ENCODE measurements at regions not wholly inside any gene's neighbourhood (a gene's known extent, or its start where the extent isn't known, plus 50 kb on each side); places are given as distances from the start of the nearest gene placed in this dataset.
"Not testable (repeated sequence)": the region's sequence is repeated elsewhere in the genome, so short reads cannot be mapped to it uniquely, and the experiment has no call there.

DNA sequence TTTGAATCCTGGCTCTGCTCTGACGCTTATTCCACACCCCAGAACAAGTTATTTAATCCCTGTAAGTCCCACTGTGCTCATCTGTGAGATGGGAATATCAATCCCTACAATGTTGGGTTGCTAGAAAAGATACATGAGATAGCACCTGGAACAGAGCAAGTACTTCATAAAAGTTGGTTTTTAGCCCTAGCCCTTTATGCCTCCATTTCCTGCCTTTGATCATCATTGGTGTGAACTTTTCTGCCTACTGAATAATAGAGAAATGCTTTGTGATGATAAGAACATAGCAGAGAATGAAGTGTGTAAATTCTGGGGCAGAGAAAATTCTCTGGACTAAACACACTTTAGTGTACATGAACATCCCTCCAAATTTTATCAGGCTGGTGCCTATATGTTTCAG lies 90.3 kb upstream of the RANBP6 start:
- DNase-seq (ENCODE audit: low spot score) = no peak

DNA sequence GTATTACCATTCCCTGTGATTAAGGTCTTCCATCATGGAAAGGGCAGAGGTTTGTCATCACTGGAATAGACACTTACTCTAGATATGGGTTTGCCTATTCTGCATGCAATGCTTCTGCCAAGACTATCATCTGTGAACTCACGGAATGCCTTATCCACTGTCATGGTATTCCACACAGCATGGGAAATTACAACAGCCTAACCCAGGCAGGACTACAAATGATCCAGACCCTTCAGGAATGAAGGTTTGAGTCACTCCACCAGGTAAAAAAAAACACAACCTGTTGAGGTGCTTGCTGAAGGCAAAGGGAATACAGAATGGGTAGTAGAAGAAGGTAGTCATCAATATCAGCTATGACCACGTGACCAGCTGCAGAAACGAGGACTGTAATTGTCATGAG lies 89.0 kb upstream of the RANBP6 start:
- not testable (repeated sequence) for FAIRE-seq; DNase-seq (ENCODE audit: low spot score)

More for the DNA sequence above, 90.3 kb upstream of the RANBP6 start:
- no peak for FAIRE-seq

DNA sequence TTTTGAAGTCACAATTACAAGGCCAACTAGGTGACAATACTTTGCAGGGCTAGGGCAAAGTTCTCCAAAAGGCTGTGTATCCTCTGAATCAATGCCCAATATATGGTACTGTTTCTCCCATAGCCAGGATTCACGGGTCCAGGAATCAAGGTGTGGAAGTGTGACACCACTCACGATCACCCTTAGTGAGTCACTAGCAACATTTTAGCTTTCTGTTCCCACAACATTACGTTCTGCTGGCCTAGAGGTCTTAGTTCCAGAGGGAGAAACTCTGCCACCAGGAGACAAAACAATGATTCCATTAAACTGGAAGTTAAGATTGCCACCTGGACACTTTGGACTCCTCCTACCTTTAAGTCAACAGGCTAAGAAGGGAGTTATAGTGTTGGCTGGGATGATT lies 88.5 kb upstream of the RANBP6 start:
- FAIRE-seq; DNase-seq (ENCODE audit: low spot score): not testable (repeated sequence)

DNA sequence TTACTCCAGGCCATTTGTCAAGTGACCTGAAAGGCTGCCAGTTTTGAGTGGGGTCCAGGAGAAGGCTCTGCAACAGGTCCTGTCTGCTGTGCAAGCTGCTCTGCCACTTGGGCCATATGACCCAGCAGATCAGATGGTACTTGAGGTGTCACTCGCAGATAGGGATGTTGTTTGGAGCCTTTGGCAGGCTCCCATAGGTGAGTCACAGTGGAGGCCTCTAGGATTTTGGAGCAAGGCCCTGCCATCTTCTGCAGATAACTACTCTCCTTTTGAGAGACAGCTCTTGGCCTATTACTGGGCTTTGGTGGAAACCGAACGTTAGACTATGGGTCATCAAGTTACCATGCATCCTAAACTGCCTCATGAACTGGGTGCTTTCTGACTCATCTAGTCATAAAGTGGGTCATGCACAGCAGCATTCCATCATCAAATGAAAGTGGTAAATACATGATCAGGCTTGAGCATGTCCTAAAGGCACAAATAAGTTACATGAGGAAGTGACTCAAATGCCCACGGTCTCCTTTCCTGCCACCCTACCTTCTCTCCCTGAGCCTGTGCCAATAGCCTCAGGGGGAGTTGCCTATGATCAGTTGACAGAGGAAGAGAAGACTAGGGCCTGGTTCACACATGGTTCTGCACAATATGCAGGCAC lies 87.0 kb upstream of the RANBP6 start:
- not testable (repeated sequence) for DNase-seq (ENCODE audit: low spot score); FAIRE-seq

DNA sequence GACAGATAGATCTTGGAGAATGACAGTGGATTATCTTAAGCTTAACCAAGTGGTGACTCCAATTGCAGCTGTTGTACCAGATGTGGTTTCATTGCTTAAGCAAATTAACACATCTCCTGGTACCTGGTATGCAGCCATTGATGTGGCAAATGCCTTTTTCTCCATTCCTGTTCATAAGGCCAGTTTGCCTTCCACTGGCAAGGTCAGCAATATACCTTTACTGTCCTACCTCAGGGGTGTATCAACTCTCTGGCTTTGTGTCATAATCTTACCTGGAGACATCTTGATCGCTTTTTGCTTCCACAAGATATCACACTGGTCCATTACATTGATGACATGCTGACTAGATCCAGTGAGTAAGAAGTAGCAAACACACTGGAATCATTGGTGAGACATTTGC lies 86.3 kb upstream of the RANBP6 start:
- not testable (repeated sequence) for DNase-seq (ENCODE audit: low spot score); FAIRE-seq

DNA sequence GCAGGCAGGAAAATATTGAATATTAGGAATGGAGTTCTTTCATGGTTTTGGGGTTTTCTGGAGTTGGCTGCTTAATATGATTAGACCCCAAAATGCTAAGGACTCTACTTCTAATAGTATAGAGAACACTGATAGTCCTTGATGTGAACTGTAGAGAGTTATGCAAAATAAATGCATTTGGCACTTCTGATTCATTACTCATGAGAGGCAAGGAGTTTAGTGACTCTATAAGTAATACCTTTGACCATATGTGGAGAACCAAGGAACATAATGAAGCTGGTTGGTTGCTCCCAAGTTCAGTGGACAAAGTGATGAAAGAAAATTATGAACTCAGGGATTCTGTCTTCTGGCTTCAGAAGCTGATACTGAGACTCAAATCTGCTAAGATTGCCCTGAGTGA lies 83.9 kb upstream of the RANBP6 start:
- FAIRE-seq; DNase-seq (ENCODE audit: low spot score): not testable (repeated sequence)

DNA sequence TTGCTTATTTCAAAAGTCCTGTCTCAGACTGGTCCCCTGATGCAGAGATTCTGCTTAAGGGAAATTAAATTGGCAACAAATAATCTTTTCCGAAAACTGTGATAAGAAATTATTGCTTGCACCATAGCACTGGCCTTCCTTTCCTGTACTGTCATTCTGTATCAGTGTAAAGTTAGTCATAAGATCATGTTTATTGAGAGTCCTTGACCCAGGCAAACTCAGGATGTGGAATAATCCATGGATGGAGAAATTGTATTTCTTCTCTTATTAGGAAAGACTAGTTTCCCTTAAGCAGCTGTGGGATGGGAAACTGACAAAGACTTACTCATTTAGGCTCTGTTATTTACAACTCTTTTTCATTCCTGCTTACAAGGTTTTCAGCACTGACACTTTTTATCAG lies 83.0 kb upstream of the RANBP6 start:
- DNase-seq (ENCODE audit: low spot score) (no peak), FAIRE-seq (no peak)

DNA sequence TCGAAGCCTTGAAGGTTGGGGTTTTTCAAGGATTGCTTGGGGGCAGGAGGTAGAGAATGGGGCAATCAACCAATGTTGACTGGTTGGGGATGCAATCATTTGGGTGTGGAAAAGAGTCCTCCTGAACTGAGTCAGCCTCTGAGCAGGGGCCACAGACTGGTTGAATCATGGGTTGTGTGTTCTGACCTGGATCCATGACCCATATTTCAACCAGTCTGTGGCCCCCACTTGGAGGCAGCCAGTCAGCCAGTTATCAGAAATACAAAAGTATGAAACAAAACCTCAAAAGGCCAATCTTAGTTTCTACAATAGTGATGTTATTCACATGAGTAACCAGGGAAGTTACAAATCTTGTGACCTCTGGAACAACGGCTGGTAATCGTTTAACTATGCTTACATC lies 81.4 kb upstream of the RANBP6 start:
- DNase-seq (ENCODE audit: low spot score) = no peak
- FAIRE-seq = no peak

DNA sequence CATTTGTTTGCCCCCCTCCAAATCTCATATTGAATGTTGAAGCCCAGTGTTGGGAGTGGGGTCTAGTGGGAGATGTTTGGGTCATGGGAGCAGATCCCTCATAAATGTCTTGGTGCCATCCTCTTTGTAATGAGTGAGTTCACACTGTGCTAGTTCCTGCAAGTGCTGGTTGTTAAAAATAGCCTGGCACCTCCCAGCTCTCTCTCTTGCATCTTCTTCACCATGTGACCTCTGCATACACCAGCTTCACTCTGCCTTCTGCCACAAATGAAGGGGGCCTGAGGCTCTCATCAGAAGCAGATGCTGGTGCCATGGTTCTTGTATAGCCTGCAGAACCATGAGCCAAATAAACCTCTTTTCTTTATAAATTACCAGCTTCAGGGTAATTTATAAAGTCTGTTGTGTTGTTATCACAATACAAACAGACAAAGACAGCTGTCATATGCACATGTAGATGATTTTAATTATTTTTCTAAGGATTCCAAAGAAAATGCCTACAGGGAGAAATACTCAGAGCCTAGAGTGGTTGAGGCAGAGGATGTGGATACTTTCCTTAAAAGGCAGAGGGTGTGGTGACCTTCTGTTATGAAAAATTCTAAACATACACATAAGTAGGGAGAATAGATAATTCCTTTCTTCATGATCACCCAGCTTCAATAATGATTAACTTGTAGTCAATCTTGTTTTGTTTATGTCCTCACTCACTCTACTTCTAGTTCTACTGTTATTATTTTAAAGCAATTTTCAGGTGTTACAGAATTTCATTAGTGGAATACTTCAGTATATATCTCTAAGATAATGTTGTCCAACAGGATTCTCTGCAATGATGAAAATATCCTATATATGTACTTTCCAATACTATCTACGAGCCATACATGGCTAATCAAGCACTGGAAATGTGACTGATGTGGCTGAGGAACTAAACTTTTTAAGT lies 75.1 kb upstream of the RANBP6 start:
- FAIRE-seq (no peak), DNase-seq (ENCODE audit: low spot score) (no peak)

DNA sequence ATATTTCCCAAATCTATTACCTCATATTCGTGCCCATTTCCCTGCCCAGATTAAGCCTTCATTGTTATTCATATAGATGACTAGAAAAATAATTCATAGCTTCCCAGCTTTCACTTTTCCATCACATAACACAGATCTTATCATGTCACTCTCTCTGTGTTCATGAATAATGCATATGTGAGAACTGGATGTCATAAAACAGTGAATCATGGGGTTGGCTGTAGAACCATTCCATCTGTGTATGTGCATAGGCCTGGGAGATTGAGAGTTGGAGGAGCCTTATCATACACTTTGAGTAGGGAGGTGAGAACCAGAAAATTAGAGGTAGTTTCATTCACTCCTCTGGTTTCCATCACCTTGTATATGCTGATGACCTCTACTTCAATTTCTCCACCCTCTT lies 73.9 kb upstream of the RANBP6 start:
- DNase-seq (ENCODE audit: low spot score) = no peak
- no peak for FAIRE-seq

DNA sequence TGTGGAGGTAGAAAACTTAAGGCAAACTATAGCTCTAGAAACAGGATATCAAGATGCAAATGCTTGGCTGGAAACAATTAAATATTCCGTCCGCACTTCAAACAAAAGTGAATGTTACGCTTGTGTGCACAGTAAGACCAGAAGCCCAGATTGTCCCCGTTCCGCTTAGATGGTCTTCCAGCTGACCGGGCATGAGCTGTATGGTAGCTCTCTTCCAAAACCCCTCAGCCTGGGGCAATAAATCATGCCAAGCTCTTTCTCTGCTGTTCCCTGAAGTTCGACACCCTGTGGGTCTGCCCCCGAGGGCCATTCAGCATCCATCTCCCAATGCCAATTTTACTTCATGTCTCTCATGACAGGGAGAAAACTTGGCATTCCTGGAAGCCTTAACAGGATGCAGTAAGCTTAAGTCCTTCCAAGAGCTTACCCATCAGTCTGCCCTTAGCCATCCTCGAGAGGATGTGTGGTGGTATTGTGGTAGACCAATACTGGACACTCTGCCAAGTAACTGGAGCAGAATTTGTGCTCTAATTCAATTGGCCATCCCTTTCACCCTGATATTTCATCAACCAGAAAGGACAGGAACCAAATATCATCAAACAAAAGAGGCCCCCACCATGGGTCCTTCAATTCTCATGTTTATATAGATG lies 70.7 kb upstream of the RANBP6 start:
- DNase-seq (ENCODE audit: low spot score) (no peak), FAIRE-seq (no peak)

DNA sequence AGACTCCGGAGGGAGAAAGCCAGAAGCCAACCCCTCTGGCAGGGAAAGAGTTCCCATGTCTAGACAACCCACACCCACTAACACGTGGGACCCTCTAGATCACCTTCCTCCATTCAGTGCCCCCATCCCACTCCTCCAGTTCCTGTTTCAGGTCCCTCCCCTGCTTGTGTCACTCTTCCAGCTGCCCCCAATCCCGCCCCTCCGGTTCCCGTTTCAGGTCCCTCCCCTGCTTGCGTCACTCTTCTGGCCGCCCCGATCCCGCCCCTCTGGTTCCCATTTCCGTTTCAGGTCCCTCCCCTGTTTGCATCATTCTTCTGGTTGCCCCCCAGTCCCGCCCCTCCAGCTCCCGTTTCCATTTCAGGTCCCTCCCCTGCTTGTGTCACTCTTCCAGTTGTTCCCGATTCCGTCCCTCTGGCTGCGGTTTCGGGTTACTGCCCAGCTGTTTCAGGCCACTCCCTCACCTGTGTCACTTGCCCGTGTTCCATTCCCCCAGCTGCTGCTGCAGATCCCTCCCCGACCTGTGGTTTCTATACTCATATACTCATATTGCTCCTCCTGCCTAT lies 64.8 kb upstream of the RANBP6 start:
- FAIRE-seq (no peak), DNase-seq (ENCODE audit: low spot score) (peak; percentile 74)

DNA sequence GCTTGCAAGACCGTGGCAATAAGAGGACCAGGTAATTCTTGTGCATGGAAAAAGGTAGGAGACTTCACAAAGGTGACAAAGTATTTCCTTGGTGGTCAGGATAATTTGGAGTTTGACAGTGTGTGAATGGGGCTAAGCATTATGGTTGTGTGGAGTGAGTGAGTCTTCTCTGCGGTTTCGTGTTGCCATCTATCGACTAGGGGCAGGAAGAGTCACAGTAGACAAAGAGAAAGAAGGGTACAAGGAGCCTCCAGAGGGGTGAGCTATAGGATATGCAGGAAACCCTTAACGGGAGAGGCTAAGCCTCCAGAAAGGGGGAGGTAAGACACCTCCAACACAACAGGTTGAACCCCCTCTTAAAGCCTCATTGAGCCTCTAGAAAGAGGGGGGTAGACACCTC lies 64.0 kb upstream of the RANBP6 start:
- FAIRE-seq = no peak
- no peak for DNase-seq (ENCODE audit: low spot score)

DNA sequence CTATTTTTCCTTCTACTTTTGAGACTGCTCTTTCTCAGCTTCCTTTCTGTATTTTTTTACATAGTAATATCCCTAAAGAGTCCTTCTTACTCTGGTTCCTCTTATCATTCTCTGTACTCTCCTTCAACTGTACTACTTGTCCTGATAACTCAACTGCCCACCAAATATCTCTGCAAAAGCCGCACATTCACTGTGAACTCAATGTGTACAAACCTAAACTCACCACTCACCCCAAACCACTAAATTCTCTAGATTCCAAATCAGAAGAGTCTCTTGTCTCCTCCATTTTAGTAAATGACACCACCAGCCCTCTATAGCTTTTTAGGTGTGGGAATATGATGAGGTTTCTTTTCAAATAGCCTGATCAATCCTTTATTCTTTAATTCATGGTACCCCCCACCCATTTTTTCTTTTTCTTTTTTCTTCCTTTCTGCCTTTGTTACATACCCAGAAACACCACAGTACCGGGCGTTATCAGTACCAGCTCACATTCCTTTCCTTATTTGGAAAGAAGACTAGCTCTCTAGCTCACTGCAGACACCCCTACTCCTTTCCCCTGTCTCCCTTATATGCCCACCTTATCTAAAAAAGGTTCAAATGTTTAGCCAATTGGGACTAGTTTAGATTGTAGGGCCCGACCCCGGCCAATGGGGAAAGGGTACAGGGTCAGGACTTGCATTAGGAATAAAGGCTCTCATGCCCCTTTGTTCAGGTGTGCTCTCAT lies 63.1 kb upstream of the RANBP6 start:
- no peak for DNase-seq (ENCODE audit: low spot score)
- FAIRE-seq = no peak

DNA sequence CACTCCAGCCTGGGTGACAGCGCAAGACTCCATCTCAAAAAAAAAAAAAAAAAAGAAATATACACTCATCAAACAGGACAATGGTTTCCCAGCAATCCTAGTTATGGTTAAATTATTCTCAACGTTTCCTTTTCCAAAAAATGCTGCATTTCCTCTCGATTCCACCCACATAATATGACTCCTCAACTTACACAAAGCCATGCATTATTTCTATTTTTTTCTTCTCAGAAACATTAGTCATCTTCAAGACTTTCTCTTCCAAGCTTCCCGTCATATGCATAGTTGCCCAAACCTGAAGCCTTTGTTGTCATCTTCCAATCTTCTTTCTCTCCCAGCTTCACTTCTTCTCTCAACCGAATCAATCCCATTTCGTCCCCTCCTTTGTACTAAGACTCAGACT lies 61.4 kb upstream of the RANBP6 start:
- DNase-seq (ENCODE audit: low spot score) (peak; percentile 7), FAIRE-seq (no peak)

DNA sequence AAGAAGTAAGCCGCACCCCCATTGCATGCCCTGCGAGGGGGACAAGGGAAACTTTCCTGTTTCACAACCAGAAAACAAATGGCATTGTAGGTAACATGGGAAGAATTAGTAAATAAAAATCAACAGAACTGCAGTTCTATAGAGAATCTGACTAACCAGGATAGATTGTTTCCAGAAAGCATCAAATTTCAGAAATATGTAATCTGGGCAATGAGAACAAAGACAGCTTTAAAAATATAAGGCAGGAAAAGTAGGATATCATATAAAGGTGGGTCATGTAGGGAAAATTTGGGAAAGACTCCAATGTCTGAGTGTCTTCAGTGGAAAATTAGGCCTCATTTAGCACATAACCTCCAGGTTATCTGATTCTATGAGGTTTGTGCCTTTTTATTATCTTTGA lies 58.3 kb upstream of the RANBP6 start:
- DNase-seq (ENCODE audit: low spot score) (no peak), FAIRE-seq (no peak)

DNA sequence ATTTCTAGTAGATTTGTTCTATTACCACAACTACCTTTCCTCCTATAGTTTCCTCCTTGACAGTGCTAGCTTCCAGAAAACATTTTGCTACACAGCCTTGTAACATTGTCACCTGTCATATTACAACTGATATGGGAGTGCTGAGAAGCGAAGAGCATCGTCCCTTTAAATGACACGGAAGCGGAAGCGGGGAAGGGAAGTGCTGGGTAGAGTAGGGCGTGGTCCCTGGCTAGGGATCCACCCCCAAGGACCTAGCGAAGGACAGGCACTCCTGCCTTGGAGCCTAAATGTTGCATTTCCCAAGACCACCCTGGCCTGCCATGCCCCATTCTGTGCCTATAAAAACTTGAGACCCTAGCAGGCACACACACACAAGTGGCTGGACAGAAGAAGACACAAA lies 57.4 kb upstream of the RANBP6 start:
- FAIRE-seq = no peak

DNA sequence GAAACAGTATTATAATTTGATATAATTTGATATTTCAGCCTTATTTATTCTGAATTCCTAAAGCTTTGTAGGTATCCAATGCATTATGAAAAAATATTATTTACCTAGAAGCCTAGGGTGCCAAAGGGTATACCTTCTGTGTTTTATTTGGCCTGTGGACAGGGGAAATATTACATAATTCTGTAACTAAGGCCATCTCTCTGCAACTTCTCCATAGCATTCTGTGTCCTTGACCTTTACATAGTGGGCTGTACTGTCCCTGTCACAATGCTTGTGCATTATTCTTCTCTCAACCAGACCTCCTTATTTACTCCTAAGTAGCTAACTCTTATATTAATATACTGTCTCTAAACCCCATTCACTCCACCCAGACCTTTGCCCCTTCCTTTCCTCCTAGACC lies 57.0 kb upstream of the RANBP6 start:
- DNase-seq (ENCODE audit: low spot score) = no peak
- no peak for FAIRE-seq

More for the DNA sequence above, 57.4 kb upstream of the RANBP6 start:
- DNase-seq (ENCODE audit: low spot score) = no peak

DNA sequence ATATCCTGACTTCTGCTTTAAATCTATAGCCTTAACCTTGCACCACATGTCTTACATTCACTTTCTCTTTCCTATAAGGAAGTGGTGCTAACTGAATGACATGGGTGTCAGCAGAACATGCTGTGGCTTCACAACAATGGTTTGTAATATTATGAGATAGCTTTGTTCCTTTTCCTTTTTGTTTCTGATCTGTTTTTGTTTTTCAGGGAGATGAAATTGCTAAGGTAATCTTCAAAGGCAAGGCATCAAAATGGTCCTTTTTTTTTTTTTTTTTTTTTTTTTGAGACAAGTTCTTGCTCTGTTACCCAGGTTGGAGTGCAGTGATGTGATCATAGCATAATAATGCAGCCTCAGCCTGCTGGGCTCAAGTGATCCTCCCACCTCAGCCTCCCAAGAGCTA lies 53.6 kb upstream of the RANBP6 start:
- DNase-seq (ENCODE audit: low spot score) (no peak), FAIRE-seq (no peak)

DNA sequence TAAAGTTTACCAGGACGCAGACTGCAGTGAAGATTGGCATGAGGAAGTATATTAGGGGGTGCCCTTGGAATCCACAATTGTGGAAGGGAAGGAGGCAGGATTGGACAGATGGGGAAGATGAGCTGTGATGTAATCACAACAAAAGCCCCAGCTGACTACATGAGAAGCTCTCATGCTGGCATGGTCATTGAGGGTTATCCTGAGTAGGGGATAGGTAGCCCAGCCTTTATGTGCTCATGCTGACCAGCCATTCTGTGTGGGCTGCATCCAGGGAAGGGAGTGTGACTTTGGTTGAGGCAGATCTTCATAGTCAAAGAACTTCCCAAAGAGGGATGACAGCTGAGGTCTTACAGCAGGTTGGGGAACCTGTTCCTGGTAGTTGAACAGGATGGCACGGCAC lies 52.0 kb upstream of the RANBP6 start:
- no peak for FAIRE-seq
- no peak for DNase-seq (ENCODE audit: low spot score)
